GM19043 (cell line): ENCODE measurements at regions not wholly inside any gene's neighbourhood (a gene's known extent, or its start where the extent isn't known, plus 50 kb on each side); places are given as distances from the start of the nearest gene placed in this dataset.
"Not testable (repeated sequence)": the region's sequence is repeated elsewhere in the genome, so short reads cannot be mapped to it uniquely, and the experiment has no call there.

Experiments used
- ATAC-seq: cut with Tn5 transposase; IDR thresholded peaks from one replicate; pipeline ENCODE4 v1.9.1; 2021; ENCODE audit warnings: low read depth; ENCODE audit not compliant: unreplicated experiment

GRCh38 chr5:128778474-128778873 is 186.8 kb upstream of the SLC27A6 start:
- no peak for ATAC-seq

- ATAC-seq, result no peak
Measured at GRCh38 chr5:128782446-128782845, 182.8 kb upstream of the SLC27A6 start.

- no peak for ATAC-seq
Measured at GRCh38 chr5:128784726-128785125, 180.6 kb upstream of the SLC27A6 start.

GRCh38 chr5:128791312-128791711 is 174.0 kb upstream of the SLC27A6 start:
- no peak for ATAC-seq

- ATAC-seq, result no peak
Measured at GRCh38 chr5:128796506-128796905, 168.8 kb upstream of the SLC27A6 start.

GRCh38 chr5:128798871-128799270 is 166.4 kb upstream of the SLC27A6 start:
- no peak for ATAC-seq

GRCh38 chr5:128799945-128800344 is 165.3 kb upstream of the SLC27A6 start:
- no peak for ATAC-seq

GRCh38 chr5:128800377-128800776 is 164.9 kb upstream of the SLC27A6 start:
- ATAC-seq, result no peak

- ATAC-seq, result no peak
Measured at GRCh38 chr5:128813317-128814070, 151.8 kb upstream of the SLC27A6 start.

GRCh38 chr5:128815201-128815600 is 150.1 kb upstream of the SLC27A6 start:
- ATAC-seq, result no peak

- ATAC-seq, result no peak
Measured at GRCh38 chr5:128825826-128826225, 139.5 kb upstream of the SLC27A6 start.

GRCh38 chr5:128826275-128826674 is 139.0 kb upstream of the SLC27A6 start:
- no peak for ATAC-seq

GRCh38 chr5:128836571-128836970 is 128.7 kb upstream of the SLC27A6 start:
- no peak for ATAC-seq

GRCh38 chr5:128838623-128839022 is 126.7 kb upstream of the SLC27A6 start:
- no peak for ATAC-seq

GRCh38 chr5:128842241-128842640 is 123.0 kb upstream of the SLC27A6 start:
- no peak for ATAC-seq

- ATAC-seq, result no peak
Measured at GRCh38 chr5:128844354-128844923, 120.8 kb upstream of the SLC27A6 start.

GRCh38 chr5:128850049-128850448 is 115.2 kb upstream of the SLC27A6 start:
- no peak for ATAC-seq

GRCh38 chr5:128854931-128855330 is 110.4 kb upstream of the SLC27A6 start:
- ATAC-seq, result no peak

GRCh38 chr5:128857076-128857677 is 108.1 kb upstream of the SLC27A6 start:
- no peak for ATAC-seq

GRCh38 chr5:128858995-128859394 is 106.3 kb upstream of the SLC27A6 start:
- no peak for ATAC-seq

- ATAC-seq, result not testable (repeated sequence)
Measured at GRCh38 chr5:128861155-128861554, 104.1 kb upstream of the SLC27A6 start.

- no peak for ATAC-seq
Measured at GRCh38 chr5:128869970-128870369, 95.3 kb upstream of the SLC27A6 start.
